Naive B cell (primary cell): ENCODE measurements at regions not wholly inside any gene's neighbourhood (a gene's known extent, or its start where the extent isn't known, plus 50 kb on each side); places are given as distances from the start of the nearest gene placed in this dataset.
"Not testable (repeated sequence)": the region's sequence is repeated elsewhere in the genome, so short reads cannot be mapped to it uniquely, and the experiment has no call there.

Source experiments
- ATAC-seq, 2 donors: fragments of 150-1000 bp; cut with Tn5 transposase; 2 replicates each; pipeline ENCODE4 v1.10.0; 2021; ENCODE audit warnings: low read depth in 2 of 2, mild to moderate bottlenecking in 2 of 2, moderate library complexity in 2 of 2
- DNase-seq: peaks from one replicate; pipeline ENCODE4 v3.0.0; 2022
- H3K27ac Mint-ChIP-seq, 6 donors: one replicate each; pipeline ENCODE4 v1.8.0; 2020 to 2022; ENCODE audit warnings: mild to moderate bottlenecking in 6 of 6, mixed read lengths in 6 of 6, moderate library complexity in 5 of 6, inconsistent platforms in 2 of 6
- H3K27me3 Mint-ChIP-seq, 3 donors: one replicate each; pipeline ENCODE4 v1.8.0; 2021 to 2022; ENCODE audit warnings: mixed read lengths in 3 of 3, mild to moderate bottlenecking in 1 of 3
- H3K36me3 Mint-ChIP-seq, 2 donors: one replicate each; pipeline ENCODE4 v1.8.0; 2020 to 2022; ENCODE audit warnings: mixed read lengths in 2 of 2, inconsistent platforms in 1 of 2, mild to moderate bottlenecking in 1 of 2
- H3K4me1 Mint-ChIP-seq, 3 donors: one replicate each; pipeline ENCODE4 v1.8.0; 2020 to 2022; ENCODE audit warnings: mixed read lengths in 3 of 3, inconsistent platforms in 1 of 3, mild to moderate bottlenecking in 1 of 3, moderate library complexity in 1 of 3
- H3K4me3 Mint-ChIP-seq, 8 donors: one replicate each; pipeline ENCODE4 v1.8.0; 2020 to 2022; ENCODE audit warnings: mild to moderate bottlenecking in 8 of 8, mixed read lengths in 8 of 8, moderate library complexity in 8 of 8, inconsistent platforms in 2 of 8
- H3K9me3 Mint-ChIP-seq, 7 donors: one replicate each; pipeline ENCODE4 v1.8.0; 2020 to 2022; ENCODE audit warnings: mixed read lengths in 7 of 7, mild to moderate bottlenecking in 5 of 7, inconsistent platforms in 2 of 7, moderate library complexity in 1 of 7

GRCh38 chr9:94033383-94033782 lies 50.9 kb upstream of the PTPDC1 start:
- Mint-ChIP-seq H3K4me3 (peak overlapping the region in 1 of 8 donors; percentile 65), H3K27ac (no peak overlapping the region), H3K36me3 (peaks cover 0 to 7% of the 10 kb centered on the region in 2 donors), H3K9me3 (no peaks in the 10 kb centered on the region), H3K4me1 (peaks cover 16 to 27% (median 22%) of the 10 kb centered on the region in 3 donors), H3K27me3 (peaks cover 5 to 7% (median 6%) of the 10 kb centered on the region in 3 donors)
- DNase-seq (no peak), ATAC-seq (no peak)

- H3K4me3 Mint-ChIP-seq: peak overlapping the region in 6 of 8 donors; percentile 94 to 99 (median 98)
- H3K27ac Mint-ChIP-seq: peak overlapping the region in 1 of 6 donors; percentile 24
- peaks cover 8 to 11% (median 8%) of the 10 kb centered on the region in 3 donors for H3K27me3 Mint-ChIP-seq
- no peak for ATAC-seq
- no peak for DNase-seq
- peaks cover 16 to 27% (median 22%) of the 10 kb centered on the region in 3 donors for H3K4me1 Mint-ChIP-seq
- no peaks in the 10 kb centered on the region for H3K9me3 Mint-ChIP-seq
- peaks cover 0 to 7% of the 10 kb centered on the region in 2 donors for H3K36me3 Mint-ChIP-seq
These were observed 52.3 kb upstream of the PTPDC1 start for GRCh38 chr9:94031946-94032345.

GRCh38 chr9:94031380-94031779 lies 52.9 kb upstream of the PTPDC1 start:
- H3K36me3 Mint-ChIP-seq: peaks cover 0 to 7% of the 10 kb centered on the region in 2 donors
- H3K27me3 Mint-ChIP-seq: peaks cover 8 to 11% (median 8%) of the 10 kb centered on the region in 3 donors
- peak overlapping the region in 3 of 6 donors; percentile 84 to 91 (median 87) for H3K27ac Mint-ChIP-seq
- peaks cover 0 to 2% (median 0%) of the 10 kb centered on the region in 7 donors for H3K9me3 Mint-ChIP-seq
- ATAC-seq (no peak), DNase-seq (no peak)
- peak overlapping the region; percentile 94 to 100 (median 99) for H3K4me3 Mint-ChIP-seq
- peaks cover 16 to 27% (median 22%) of the 10 kb centered on the region in 3 donors for H3K4me1 Mint-ChIP-seq

GRCh38 chr9:94030318-94031179 lies 53.7 kb upstream of the PTPDC1 start:
- Mint-ChIP-seq H3K4me1 (peaks cover 16 to 27% (median 22%) of the 10 kb centered on the region in 3 donors), H3K27ac (peak overlapping the region; percentile 91 to 99 (median 96)), H3K9me3 (peaks cover 0 to 2% (median 0%) of the 10 kb centered on the region in 7 donors), H3K4me3 (peak overlapping the region; percentile 96 to 100 (median 99)), H3K36me3 (peaks cover 0 to 7% of the 10 kb centered on the region in 2 donors), H3K27me3 (peaks cover 8 to 11% (median 8%) of the 10 kb centered on the region in 3 donors)
- ATAC-seq (peak; percentile 99), DNase-seq (peak; percentile 76)

- Mint-ChIP-seq H3K27ac (peak overlapping the region; percentile 91 to 99 (median 96)), H3K4me1 (peaks cover 12 to 22% (median 22%) of the 10 kb centered on the region in 3 donors), H3K36me3 (peaks cover 0 to 7% of the 10 kb centered on the region in 2 donors), H3K27me3 (peaks cover 8 to 12% (median 11%) of the 10 kb centered on the region in 3 donors), H3K9me3 (peaks cover 2 to 6% (median 4%) of the 10 kb centered on the region in 7 donors), H3K4me3 (peak overlapping the region; percentile 96 to 100 (median 99))
- DNase-seq: no peak
- no peak for ATAC-seq
These were observed 54.3 kb upstream of the PTPDC1 start for GRCh38 chr9:94029932-94030317.

- no peak for ATAC-seq
- peaks cover 12 to 22% (median 21%) of the 10 kb centered on the region in 3 donors for H3K4me1 Mint-ChIP-seq
- H3K27me3 Mint-ChIP-seq: peaks cover 8 to 15% (median 11%) of the 10 kb centered on the region in 3 donors
- peak overlapping the region in 1 of 8 donors; percentile 46 for H3K4me3 Mint-ChIP-seq
- peaks cover 0 to 7% of the 10 kb centered on the region in 2 donors for H3K36me3 Mint-ChIP-seq
- no peak overlapping the region for H3K27ac Mint-ChIP-seq
- peaks cover 4 to 20% (median 8%) of the 10 kb centered on the region in 7 donors for H3K9me3 Mint-ChIP-seq
- DNase-seq: no peak
These were observed 57.4 kb upstream of the PTPDC1 start for GRCh38 chr9:94026816-94027215.

GRCh38 chr9:94022476-94022875 lies 61.8 kb upstream of the PTPDC1 start:
- H3K27ac Mint-ChIP-seq, H3K36me3 Mint-ChIP-seq, DNase-seq, ATAC-seq, H3K27me3 Mint-ChIP-seq, H3K4me3 Mint-ChIP-seq, H3K4me1 Mint-ChIP-seq: not testable (repeated sequence)
- H3K9me3 Mint-ChIP-seq: peaks cover 4 to 26% (median 15%) of the 10 kb centered on the region in 7 donors

GRCh38 chr9:94020836-94021235 lies 63.4 kb upstream of the PTPDC1 start:
- not testable (repeated sequence) for H3K4me1 Mint-ChIP-seq, H3K36me3 Mint-ChIP-seq, H3K27ac Mint-ChIP-seq, DNase-seq, H3K4me3 Mint-ChIP-seq, ATAC-seq
- H3K27me3 Mint-ChIP-seq: peaks cover 0 to 13% (median 6%) of the 10 kb centered on the region in 3 donors
- peaks cover 4 to 26% (median 13%) of the 10 kb centered on the region in 7 donors for H3K9me3 Mint-ChIP-seq

- Mint-ChIP-seq H3K4me3 (no peak overlapping the region), H3K4me1 (peaks cover 0 to 1% (median 0%) of the 10 kb centered on the region in 3 donors), H3K27ac (no peak overlapping the region), H3K9me3 (peaks cover 0 to 16% (median 6%) of the 10 kb centered on the region in 7 donors), H3K27me3 (peaks cover 0 to 6% (median 6%) of the 10 kb centered on the region in 3 donors), H3K36me3 (no peaks in the 10 kb centered on the region)
- ATAC-seq (no peak), DNase-seq (no peak)
These were observed 63.5 kb upstream of the BARX1 start for GRCh38 chr9:94018628-94019027.

- H3K36me3 Mint-ChIP-seq: no peaks in the 10 kb centered on the region
- H3K4me3 Mint-ChIP-seq: no peak overlapping the region
- peaks cover 0 to 6% (median 6%) of the 10 kb centered on the region in 3 donors for H3K27me3 Mint-ChIP-seq
- peaks cover 0 to 5% (median 0%) of the 10 kb centered on the region in 3 donors for H3K4me1 Mint-ChIP-seq
- peaks cover 0 to 13% (median 5%) of the 10 kb centered on the region in 7 donors for H3K9me3 Mint-ChIP-seq
- H3K27ac Mint-ChIP-seq: no peak overlapping the region
- DNase-seq (no peak), ATAC-seq (no peak)
These were observed 62.9 kb upstream of the BARX1 start for GRCh38 chr9:94017939-94018531.

- Mint-ChIP-seq H3K36me3 (no peaks in the 10 kb centered on the region), H3K27ac (no peak overlapping the region), H3K9me3 (peaks cover 0 to 6% (median 3%) of the 10 kb centered on the region in 7 donors), H3K27me3 (peaks cover 0 to 6% (median 6%) of the 10 kb centered on the region in 3 donors), H3K4me3 (no peak overlapping the region), H3K4me1 (peaks cover 0 to 6% (median 0%) of the 10 kb centered on the region in 3 donors)
- DNase-seq: no peak
- no peak for ATAC-seq
These were observed 61.6 kb upstream of the BARX1 start for GRCh38 chr9:94016744-94017143.

GRCh38 chr9:94014920-94015319 lies 59.8 kb upstream of the BARX1 start:
- peaks cover 0 to 6% (median 6%) of the 10 kb centered on the region in 3 donors for H3K27me3 Mint-ChIP-seq
- H3K4me1 Mint-ChIP-seq: peaks cover 0 to 6% (median 0%) of the 10 kb centered on the region in 3 donors
- DNase-seq (no peak), ATAC-seq (no peak)
- H3K27ac Mint-ChIP-seq: no peak overlapping the region
- no peak overlapping the region for H3K4me3 Mint-ChIP-seq
- H3K36me3 Mint-ChIP-seq: no peaks in the 10 kb centered on the region
- no peaks in the 10 kb centered on the region for H3K9me3 Mint-ChIP-seq

GRCh38 chr9:94014066-94014654 lies 59.0 kb upstream of the BARX1 start:
- H3K27me3 Mint-ChIP-seq: peaks cover 0 to 7% (median 5%) of the 10 kb centered on the region in 3 donors
- DNase-seq (no peak), ATAC-seq (no peak)
- no peak overlapping the region for H3K27ac Mint-ChIP-seq
- H3K4me1 Mint-ChIP-seq: peaks cover 0 to 6% (median 0%) of the 10 kb centered on the region in 3 donors
- H3K9me3 Mint-ChIP-seq: no peaks in the 10 kb centered on the region
- H3K36me3 Mint-ChIP-seq: no peaks in the 10 kb centered on the region
- H3K4me3 Mint-ChIP-seq: peak overlapping the region in 1 of 8 donors; percentile 48
